ENCODE measurements at regions not wholly inside any gene's neighbourhood (a gene's known extent, or its start where the extent isn't known, plus 50 kb on each side); places are given as distances from the start of the nearest gene placed in this dataset.

DNA sequence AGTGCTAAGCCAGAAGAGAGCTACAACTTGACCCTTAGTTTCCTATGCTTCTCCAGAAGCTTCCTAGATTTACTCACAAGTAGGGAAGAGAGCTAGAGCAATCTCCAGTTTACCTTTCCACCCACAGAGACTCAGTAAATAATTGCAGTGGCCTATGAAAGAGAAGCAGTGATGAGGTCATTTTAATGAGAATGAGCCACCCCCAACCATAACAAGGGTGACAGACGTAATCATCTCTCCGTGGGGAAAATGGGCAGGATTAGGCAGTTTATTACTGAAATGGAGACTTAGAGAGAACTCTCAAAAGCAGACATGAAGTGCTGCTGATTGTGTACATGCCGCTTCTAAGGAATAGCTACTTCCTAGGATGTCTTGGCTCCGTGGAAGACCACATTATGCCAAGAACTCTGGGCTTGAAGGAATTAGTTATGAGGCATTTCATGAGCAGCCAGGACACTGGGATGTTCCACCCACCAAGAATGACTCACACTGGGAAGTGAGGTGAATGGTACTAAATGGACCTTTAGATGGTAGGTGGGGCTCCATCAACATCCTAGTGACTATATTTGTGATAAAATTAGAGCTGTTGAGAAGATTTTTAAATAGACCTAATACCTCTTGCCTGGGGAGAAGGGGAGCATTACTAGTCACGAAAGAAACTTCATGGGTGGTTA, 160.9 kb downstream of the EDEM1 start:
- POLR2A ChIA-PET = interaction anchor here (0.6 to 3.2 kb wide), 4 partner anchors 9 to 151 kb away, joined by 3 to 12 read pairs (median 4); no protein-coding TSS in a partner anchor
- no TSS peak for BruUV-seq (replicated peaks)
- TF ChIP-seq, protein P1, sequence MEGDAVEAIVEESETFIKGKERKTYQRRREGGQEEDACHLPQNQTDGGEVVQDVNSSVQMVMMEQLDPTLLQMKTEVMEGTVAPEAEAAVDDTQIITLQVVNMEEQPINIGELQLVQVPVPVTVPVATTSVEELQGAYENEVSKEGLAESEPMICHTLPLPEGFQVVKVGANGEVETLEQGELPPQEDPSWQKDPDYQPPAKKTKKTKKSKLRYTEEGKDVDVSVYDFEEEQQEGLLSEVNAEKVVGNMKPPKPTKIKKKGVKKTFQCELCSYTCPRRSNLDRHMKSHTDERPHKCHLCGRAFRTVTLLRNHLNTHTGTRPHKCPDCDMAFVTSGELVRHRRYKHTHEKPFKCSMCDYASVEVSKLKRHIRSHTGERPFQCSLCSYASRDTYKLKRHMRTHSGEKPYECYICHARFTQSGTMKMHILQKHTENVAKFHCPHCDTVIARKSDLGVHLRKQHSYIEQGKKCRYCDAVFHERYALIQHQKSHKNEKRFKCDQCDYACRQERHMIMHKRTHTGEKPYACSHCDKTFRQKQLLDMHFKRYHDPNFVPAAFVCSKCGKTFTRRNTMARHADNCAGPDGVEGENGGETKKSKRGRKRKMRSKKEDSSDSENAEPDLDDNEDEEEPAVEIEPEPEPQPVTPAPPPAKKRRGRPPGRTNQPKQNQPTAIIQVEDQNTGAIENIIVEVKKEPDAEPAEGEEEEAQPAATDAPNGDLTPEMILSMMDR (conservative IDR thresholded peaks at IDR 0.05; ENCODE audit: low read length) = no peak
- no peak for TF ChIP-seq EZH2phosphoT487 (IDR thresholded peaks at IDR 0.05; ENCODE audit: borderline replicate concordance, low read depth, low read length)

GRCh38 chr3:5349343-5349742, 161.8 kb downstream of the EDEM1 start:
- BruUV-seq (replicated peaks) = no TSS peak

More for the DNA sequence above, 160.9 kb downstream of the EDEM1 start:
- Histone ChIP-seq H3K9me3 (ENCODE audit: low read length) (no peaks in the 10 kb centered on the region), H3K9me2 (ENCODE audit: insufficient read depth, low read length) (no peaks in the 10 kb centered on the region), H3K27ac (ENCODE audit: low read depth, low read length, poor library complexity, severe bottlenecking) (no peak overlapping the region), H3K79me2 (ENCODE audit: insufficient read depth, low read depth, low read length) (no peaks in the 10 kb centered on the region), H4K20me1 (ENCODE audit: insufficient read depth, low read length) (no peaks in the 10 kb centered on the region), H3K36me3 (ENCODE audit: insufficient read depth, low read length) (no peaks in the 10 kb centered on the region), H3K4me3 (ENCODE audit: low read depth, low read length, poor library complexity, severe bottlenecking) (no peak overlapping the region), H3K4me2 (ENCODE audit: low read length) (no peak overlapping the region), H2AFZ (ENCODE audit: low read length) (no peak overlapping the region), H3K4me1 (ENCODE audit: insufficient read depth, low read length, poor library complexity, severe bottlenecking) (no peaks in the 10 kb centered on the region)
- DNase-seq (ENCODE audit: low spot score) = no peak
- intact Hi-C loops (cut with micrococcal nuclease; ENCODE audit: unreplicated experiment) = no loop called here
- CTCF ChIA-PET (ENCODE audit: unreplicated experiment) = interaction anchor here (0.6 kb wide), 1 partner anchor 34 kb away, joined by 4 read pairs; no protein-coding TSS in a partner anchor

More at GRCh38 chr3:5349343-5349742, 161.8 kb downstream of the EDEM1 start:
- Histone ChIP-seq H3K27ac (ENCODE audit: low read depth, low read length, poor library complexity, severe bottlenecking) (no peak overlapping the region), H2AFZ (ENCODE audit: low read length) (no peak overlapping the region), H3K4me3 (ENCODE audit: low read depth, low read length, poor library complexity, severe bottlenecking) (no peak overlapping the region), H3K9me3 (ENCODE audit: low read length) (no peaks in the 10 kb centered on the region), H3K9me2 (ENCODE audit: insufficient read depth, low read length) (no peaks in the 10 kb centered on the region), H3K4me2 (ENCODE audit: low read length) (no peak overlapping the region), H3K36me3 (ENCODE audit: insufficient read depth, low read length) (no peaks in the 10 kb centered on the region), H3K79me2 (ENCODE audit: insufficient read depth, low read depth, low read length) (no peaks in the 10 kb centered on the region), H4K20me1 (ENCODE audit: insufficient read depth, low read length) (no peaks in the 10 kb centered on the region), H3K4me1 (ENCODE audit: insufficient read depth, low read length, poor library complexity, severe bottlenecking) (no peaks in the 10 kb centered on the region)
- CTCF ChIA-PET (ENCODE audit: unreplicated experiment) = no interaction called here
- POLR2A ChIA-PET = interaction anchor here (3.2 kb wide), 1 partner anchor 8 kb away, joined by 12 read pairs; no protein-coding TSS in a partner anchor
- intact Hi-C loops (cut with micrococcal nuclease; ENCODE audit: unreplicated experiment) = no loop called here
- TF ChIP-seq EZH2phosphoT487 (IDR thresholded peaks at IDR 0.05; ENCODE audit: borderline replicate concordance, low read depth, low read length) = no peak
- TF ChIP-seq, protein P1 (conservative IDR thresholded peaks at IDR 0.05; ENCODE audit: low read length) = no peak
- no peak for DNase-seq (ENCODE audit: low spot score)

Data from OCI-LY7 (cell line).